ENCODE measurements at regions not wholly inside any gene's neighbourhood (a gene's known extent, or its start where the extent isn't known, plus 50 kb on each side); places are given as distances from the start of the nearest gene placed in this dataset.

- no peak for TF ChIP-seq CTCF (IDR thresholded peaks at IDR 0.05)
- TF ChIP-seq EZH2 (IDR thresholded peaks at IDR 0.05) = no peak
- no peak for TF ChIP-seq EZH2phosphoT487 (IDR thresholded peaks at IDR 0.05)
Observed at GRCh38 chr3:139112230-139112558, 67.5 kb upstream of the PRR23C start.

Measured in neural progenitor cell (in vitro differentiated cells).